HG02970 (cell line): ENCODE measurements at regions not wholly inside any gene's neighbourhood (a gene's known extent, or its start where the extent isn't known, plus 50 kb on each side); places are given as distances from the start of the nearest gene placed in this dataset.

ENCODE experiments used
- ATAC-seq: cut with Tn5 transposase; IDR thresholded peaks from one replicate; pipeline ENCODE4 v1.9.1; 2021; ENCODE audit warnings: mild to moderate bottlenecking, moderate library complexity, moderate number of reproducible peaks; ENCODE audit not compliant: unreplicated experiment, low FRiP score

- ATAC-seq: no peak
Measured at GRCh38 chr10:108817584-108817983, 1105.7 kb downstream of the XPNPEP1 start.

GRCh38 chr10:108817135-108817534 is 1106.2 kb downstream of the XPNPEP1 start:
- no peak for ATAC-seq

GRCh38 chr10:108812906-108813305 is 1110.4 kb downstream of the XPNPEP1 start:
- ATAC-seq: no peak

GRCh38 chr10:108812296-108812695 is 1111.0 kb downstream of the XPNPEP1 start:
- no peak for ATAC-seq

GRCh38 chr10:108808228-108808627 is 1115.1 kb downstream of the XPNPEP1 start:
- ATAC-seq: no peak

GRCh38 chr10:108801775-108802517 is 1121.4 kb downstream of the XPNPEP1 start:
- ATAC-seq: no peak

- no peak for ATAC-seq
Measured at GRCh38 chr10:108801220-108801619, 1122.1 kb downstream of the XPNPEP1 start.

GRCh38 chr10:108797573-108797972 is 1125.7 kb downstream of the XPNPEP1 start:
- no peak for ATAC-seq

GRCh38 chr10:108791794-108792474 is 1131.4 kb downstream of the XPNPEP1 start:
- ATAC-seq: no peak

- no peak for ATAC-seq
Measured at GRCh38 chr10:108791030-108791429, 1132.3 kb downstream of the XPNPEP1 start.

GRCh38 chr10:108789919-108790318 is 1133.4 kb downstream of the XPNPEP1 start:
- no peak for ATAC-seq

GRCh38 chr10:108789336-108789735 is 1134.0 kb downstream of the XPNPEP1 start:
- ATAC-seq: no peak

- no peak for ATAC-seq
Measured at GRCh38 chr10:108788891-108789290, 1134.4 kb downstream of the XPNPEP1 start.

- no peak for ATAC-seq
Measured at GRCh38 chr10:108787932-108788331, 1135.4 kb downstream of the XPNPEP1 start.

- ATAC-seq: no peak
Measured at GRCh38 chr10:108785011-108785410, 1138.3 kb downstream of the XPNPEP1 start.

- ATAC-seq: no peak
Measured at GRCh38 chr10:108784534-108784933, 1138.8 kb downstream of the XPNPEP1 start.

GRCh38 chr10:108783897-108784296 is 1139.4 kb downstream of the XPNPEP1 start:
- ATAC-seq: no peak

GRCh38 chr10:108782411-108782810 is 1140.9 kb downstream of the XPNPEP1 start:
- no peak for ATAC-seq

GRCh38 chr10:108779501-108779900 is 1143.8 kb downstream of the XPNPEP1 start:
- no peak for ATAC-seq

GRCh38 chr10:108775911-108776475 is 1147.3 kb downstream of the XPNPEP1 start:
- ATAC-seq: no peak

- ATAC-seq: no peak
Measured at GRCh38 chr10:108771106-108771505, 1152.2 kb downstream of the XPNPEP1 start.

- ATAC-seq: no peak
Measured at GRCh38 chr10:108765794-108766193, 1157.5 kb downstream of the XPNPEP1 start.
